22Rv1 (cell line): ENCODE measurements at regions not wholly inside any gene's neighbourhood (a gene's known extent, or its start where the extent isn't known, plus 50 kb on each side); places are given as distances from the start of the nearest gene placed in this dataset.
"Not testable (repeated sequence)": the region's sequence is repeated elsewhere in the genome, so short reads cannot be mapped to it uniquely, and the experiment has no call there.

Experiments
- H3K27ac ChIP-seq: fragments of 450-650 bp; 2 replicates; pipeline ENCODE4 v1.5.1; 2017
- CTCF ChIP-seq: fragments of 450-650 bp; IDR thresholded peaks from 2 replicates; pipeline ENCODE4 v1.5.1; 2017; ENCODE audit warnings: mild to moderate bottlenecking
- ZFX ChIP-seq: fragments of 450-650 bp; IDR thresholded peaks from 2 replicates; pipeline ENCODE4 v1.6.1; 2017; ENCODE audit warnings: antibody characterized with exemption, borderline replicate concordance

GRCh38 chr1:168469690-168470089 lies 74.1 kb downstream of the XCL2 start:
- H3K27ac ChIP-seq: no peak overlapping the region

GRCh38 chr1:168468822-168469221 lies 75.0 kb downstream of the XCL2 start:
- TF ChIP-seq CTCF: no peak
- TF ChIP-seq ZFX: no peak

More at GRCh38 chr1:168469690-168470089, 74.1 kb downstream of the XCL2 start:
- TF ChIP-seq ZFX: no peak
- no peak for TF ChIP-seq CTCF

GRCh38 chr1:168468042-168468809 lies 75.6 kb downstream of the XCL2 start:
- H3K27ac ChIP-seq: no peak overlapping the region
- TF ChIP-seq CTCF: no peak
- no peak for TF ChIP-seq ZFX

More at GRCh38 chr1:168468822-168469221, 75.0 kb downstream of the XCL2 start:
- no peak overlapping the region for H3K27ac ChIP-seq

DNA sequence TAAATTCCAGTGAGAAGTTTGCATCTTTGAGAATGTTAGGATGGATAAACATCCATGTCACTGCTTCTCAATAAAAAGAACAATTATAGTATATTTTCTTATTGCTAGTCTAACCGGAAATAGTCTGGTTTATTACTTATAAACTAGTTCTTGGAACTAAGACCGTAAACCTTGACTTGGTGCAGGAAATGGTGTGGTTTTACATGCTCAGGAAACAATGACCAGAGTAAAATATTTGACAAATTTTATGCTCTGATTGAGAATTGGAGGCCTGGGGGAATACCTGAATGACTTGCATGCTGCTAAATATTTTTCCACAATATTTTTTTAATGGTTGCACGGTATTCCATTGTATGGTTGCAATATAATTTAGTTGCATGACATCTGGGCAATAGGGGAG lies 76.3 kb downstream of the XCL2 start:
- no peak overlapping the region for H3K27ac ChIP-seq
- no peak for TF ChIP-seq CTCF
- no peak for TF ChIP-seq ZFX

DNA sequence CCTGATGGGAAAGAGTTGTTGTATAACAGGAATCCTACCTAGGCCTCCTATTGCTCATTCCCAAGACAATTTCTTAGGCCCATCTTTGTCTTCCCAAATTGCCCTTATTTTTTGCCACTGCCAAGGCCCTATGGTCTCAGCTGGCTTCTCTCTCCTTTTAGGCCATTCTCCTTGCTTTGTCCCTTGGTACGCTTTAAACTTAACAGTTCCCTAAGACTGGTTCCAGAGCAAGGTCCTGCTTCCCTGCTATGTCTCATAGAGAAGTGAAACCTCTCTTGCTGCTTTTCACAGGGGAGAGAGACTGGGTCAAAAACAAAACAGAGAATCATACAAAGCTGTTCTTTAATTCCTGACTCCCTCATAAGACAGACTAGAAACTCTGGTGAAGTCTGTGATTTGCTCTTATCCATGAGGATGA lies 77.1 kb downstream of the XCL2 start:
- no peak overlapping the region for H3K27ac ChIP-seq
- TF ChIP-seq ZFX (no peak), CTCF (no peak)

DNA sequence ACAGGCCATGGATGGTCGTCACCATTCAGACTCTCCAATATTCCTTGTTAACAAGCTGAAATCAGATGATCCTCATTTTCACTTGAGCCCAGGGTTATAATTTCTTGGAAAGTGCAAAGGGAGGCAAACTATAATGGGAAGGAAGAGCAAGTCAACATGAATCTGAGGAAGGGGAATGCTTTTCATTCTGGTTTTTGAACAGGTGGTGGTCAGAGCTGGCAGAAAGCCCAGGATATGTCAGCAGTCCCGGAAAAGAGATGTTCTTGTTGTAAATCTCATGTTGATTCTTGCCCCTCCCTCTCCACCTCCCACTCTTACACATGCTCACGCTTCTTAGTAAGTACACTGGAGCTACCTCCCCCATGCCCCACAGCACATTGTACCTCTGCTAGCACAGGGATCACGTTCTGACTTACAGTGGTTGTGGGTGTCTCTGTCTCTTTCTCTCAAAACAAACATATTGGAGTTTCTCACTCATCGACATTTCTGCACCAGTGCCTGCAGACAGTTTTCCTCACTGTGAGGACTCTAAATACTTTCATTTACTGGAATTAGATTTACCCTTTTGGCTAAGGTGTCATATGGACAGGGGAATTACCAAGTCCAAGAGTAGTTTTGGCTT lies 77.6 kb downstream of the XCL2 start:
- no peak overlapping the region for H3K27ac ChIP-seq
- TF ChIP-seq CTCF (no peak), ZFX (no peak)

- not testable (repeated sequence) for H3K27ac ChIP-seq
Measured at GRCh38 chr1:168461108-168461507, 82.7 kb downstream of the XCL2 start.

GRCh38 chr1:168457296-168457695 lies 86.5 kb downstream of the XCL2 start:
- not testable (repeated sequence) for H3K27ac ChIP-seq
